ENCODE measurements at regions not wholly inside any gene's neighbourhood (a gene's known extent, or its start where the extent isn't known, plus 50 kb on each side); places are given as distances from the start of the nearest gene placed in this dataset.
"Not testable (repeated sequence)": the region's sequence is repeated elsewhere in the genome, so short reads cannot be mapped to it uniquely, and the experiment has no call there.

- not testable (repeated sequence) for DNase-seq
These were observed 51.9 kb downstream of the DIPK2A start for GRCh38 chr3:144023543-144023942.

GRCh38 chr3:144028798-144029411 is 57.3 kb downstream of the DIPK2A start:
- DNase-seq, result no peak

GRCh38 chr3:144029769-144030168 is 58.1 kb downstream of the DIPK2A start:
- no peak for DNase-seq

GRCh38 chr3:144031938-144032337 is 60.3 kb downstream of the DIPK2A start:
- DNase-seq, result no peak

- no peak for DNase-seq
These were observed 61.1 kb downstream of the DIPK2A start for GRCh38 chr3:144032531-144033239.

GRCh38 chr3:144033240-144033589 is 61.6 kb downstream of the DIPK2A start:
- no peak for DNase-seq

GRCh38 chr3:144033863-144034262 is 62.2 kb downstream of the DIPK2A start:
- DNase-seq, result no peak

- no peak for DNase-seq
These were observed 63.2 kb downstream of the DIPK2A start for GRCh38 chr3:144034715-144035290.

- no peak for DNase-seq
These were observed 64.9 kb downstream of the DIPK2A start for GRCh38 chr3:144036498-144036897.

- no peak for DNase-seq
These were observed 68.0 kb downstream of the DIPK2A start for GRCh38 chr3:144039661-144040060.

GRCh38 chr3:144041960-144042556 is 70.4 kb downstream of the DIPK2A start:
- DNase-seq, result no peak

GRCh38 chr3:144045766-144046165 is 74.1 kb downstream of the DIPK2A start:
- DNase-seq, result no peak

- DNase-seq, result no peak
These were observed 77.8 kb downstream of the DIPK2A start for GRCh38 chr3:144049374-144049773.

- DNase-seq, result no peak
These were observed 79.6 kb downstream of the DIPK2A start for GRCh38 chr3:144051211-144051610.

- DNase-seq, result no peak
These were observed 80.7 kb downstream of the DIPK2A start for GRCh38 chr3:144052275-144052674.

- no peak for DNase-seq
These were observed 81.5 kb downstream of the DIPK2A start for GRCh38 chr3:144053121-144053520.

GRCh38 chr3:144054766-144055165 is 83.1 kb downstream of the DIPK2A start:
- no peak for DNase-seq

- no peak for DNase-seq
These were observed 84.0 kb downstream of the DIPK2A start for GRCh38 chr3:144055604-144056003.

GRCh38 chr3:144058713-144059112 is 87.1 kb downstream of the DIPK2A start:
- DNase-seq, result no peak

- DNase-seq, result no peak
These were observed 87.9 kb downstream of the DIPK2A start for GRCh38 chr3:144059481-144059880.

- no peak for DNase-seq
These were observed 89.3 kb downstream of the DIPK2A start for GRCh38 chr3:144060881-144061280.

GRCh38 chr3:144063306-144063705 is 91.7 kb downstream of the DIPK2A start:
- no peak for DNase-seq

GRCh38 chr3:144067059-144067458 is 95.4 kb downstream of the DIPK2A start:
- no peak for DNase-seq

GRCh38 chr3:144073698-144074097 is 102.1 kb downstream of the DIPK2A start:
- no peak for DNase-seq
